ENCODE measurements at regions not wholly inside any gene's neighbourhood (a gene's known extent, or its start where the extent isn't known, plus 50 kb on each side); places are given as distances from the start of the nearest gene placed in this dataset.

DNA sequence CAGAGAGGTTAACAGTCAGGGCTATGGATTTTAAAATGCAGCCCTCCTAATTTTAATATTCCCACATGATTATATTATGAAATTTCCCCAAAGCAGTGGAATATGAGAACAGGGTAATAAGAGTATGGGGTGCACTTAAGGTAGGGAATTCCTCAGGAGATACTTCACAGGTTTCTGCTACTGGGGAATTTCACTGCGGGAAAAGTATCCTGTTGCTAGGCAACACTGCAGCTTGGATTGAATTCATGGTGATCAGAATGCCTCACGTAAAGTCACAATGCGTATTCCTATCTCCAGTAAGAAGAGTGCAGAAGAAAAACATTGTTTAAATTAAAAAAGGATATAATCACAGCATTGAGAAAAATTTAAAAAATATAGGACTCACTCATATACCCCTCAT, 398.1 kb upstream of the RPS6KA3 start:
- TF ChIP-seq, protein P1, sequence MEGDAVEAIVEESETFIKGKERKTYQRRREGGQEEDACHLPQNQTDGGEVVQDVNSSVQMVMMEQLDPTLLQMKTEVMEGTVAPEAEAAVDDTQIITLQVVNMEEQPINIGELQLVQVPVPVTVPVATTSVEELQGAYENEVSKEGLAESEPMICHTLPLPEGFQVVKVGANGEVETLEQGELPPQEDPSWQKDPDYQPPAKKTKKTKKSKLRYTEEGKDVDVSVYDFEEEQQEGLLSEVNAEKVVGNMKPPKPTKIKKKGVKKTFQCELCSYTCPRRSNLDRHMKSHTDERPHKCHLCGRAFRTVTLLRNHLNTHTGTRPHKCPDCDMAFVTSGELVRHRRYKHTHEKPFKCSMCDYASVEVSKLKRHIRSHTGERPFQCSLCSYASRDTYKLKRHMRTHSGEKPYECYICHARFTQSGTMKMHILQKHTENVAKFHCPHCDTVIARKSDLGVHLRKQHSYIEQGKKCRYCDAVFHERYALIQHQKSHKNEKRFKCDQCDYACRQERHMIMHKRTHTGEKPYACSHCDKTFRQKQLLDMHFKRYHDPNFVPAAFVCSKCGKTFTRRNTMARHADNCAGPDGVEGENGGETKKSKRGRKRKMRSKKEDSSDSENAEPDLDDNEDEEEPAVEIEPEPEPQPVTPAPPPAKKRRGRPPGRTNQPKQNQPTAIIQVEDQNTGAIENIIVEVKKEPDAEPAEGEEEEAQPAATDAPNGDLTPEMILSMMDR (IDR thresholded peaks at IDR 0.05): no peak
- no peak for TF ChIP-seq POLR2A (IDR thresholded peaks at IDR 0.05)
- Histone ChIP-seq H3K9me3 (no peaks in the 10 kb centered on the region), H3K27me3 (no peaks in the 10 kb centered on the region), H3K4me1 (no peaks in the 10 kb centered on the region), H3K27ac (no peak overlapping the region), H3K36me3 (no peaks in the 10 kb centered on the region), H3K4me3 (no peak overlapping the region)
- intact Hi-C loops (cut with DNase I; ENCODE audit: low total_unique reads): no loop called here
- DNase-seq: no peak

DNA sequence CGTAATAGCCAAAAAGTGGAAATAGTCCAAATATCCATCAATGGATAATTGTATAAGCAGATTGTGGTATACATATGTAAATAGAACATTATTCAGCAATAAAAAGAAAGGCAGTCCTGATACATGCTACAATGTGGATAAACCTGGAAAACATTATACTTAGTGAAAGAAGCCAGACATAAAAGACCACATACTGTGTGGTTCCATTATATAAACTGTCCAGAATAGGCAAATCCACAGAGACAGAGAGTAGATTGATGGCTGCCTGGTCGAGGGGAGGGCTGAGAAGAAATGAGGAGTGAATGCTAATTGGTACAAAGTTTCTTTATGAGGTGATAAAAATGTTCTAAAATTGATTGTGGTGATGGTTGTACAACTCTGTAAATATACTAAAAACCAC, 397.4 kb upstream of the RPS6KA3 start:
- Histone ChIP-seq H3K27me3 (no peaks in the 10 kb centered on the region), H3K4me3 (no peak overlapping the region), H3K27ac (no peak overlapping the region), H3K9me3 (no peaks in the 10 kb centered on the region), H3K4me1 (no peaks in the 10 kb centered on the region), H3K36me3 (no peaks in the 10 kb centered on the region)
- DNase-seq: no peak
- intact Hi-C loops (cut with DNase I; ENCODE audit: low total_unique reads): no loop called here
- TF ChIP-seq, protein P1 (IDR thresholded peaks at IDR 0.05): no peak
- TF ChIP-seq POLR2A (IDR thresholded peaks at IDR 0.05): no peak

DNA sequence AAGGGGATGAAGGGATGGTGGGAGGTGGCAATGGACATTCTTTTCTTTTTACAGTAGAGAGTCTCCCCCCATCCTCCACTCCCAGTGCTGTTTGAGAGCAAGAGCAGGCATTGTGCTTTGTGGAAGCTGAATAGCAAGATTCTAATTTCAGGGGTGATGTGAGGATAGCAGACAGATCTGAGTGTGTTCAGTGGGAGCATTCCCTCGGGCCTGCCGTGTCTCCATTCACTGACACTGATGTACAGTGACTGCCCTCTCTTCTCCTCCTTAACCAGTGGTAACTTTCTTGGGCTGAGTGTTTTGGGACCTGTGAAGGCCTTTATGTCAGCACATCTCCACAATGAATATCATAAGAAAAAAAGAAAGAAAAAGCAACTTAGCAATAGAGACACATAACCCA, 396.6 kb upstream of the RPS6KA3 start:
- no peaks in the 10 kb centered on the region for H3K27me3 ChIP-seq
- intact Hi-C loops (cut with DNase I; ENCODE audit: low total_unique reads): no loop called here
- H3K27ac ChIP-seq: no peak overlapping the region
- no peaks in the 10 kb centered on the region for H3K9me3 ChIP-seq
- no peaks in the 10 kb centered on the region for H3K36me3 ChIP-seq
- H3K4me1 ChIP-seq: no peaks in the 10 kb centered on the region
- H3K4me3 ChIP-seq: no peak overlapping the region
- DNase-seq: no peak
- TF ChIP-seq, protein P1 (IDR thresholded peaks at IDR 0.05): no peak
- TF ChIP-seq POLR2A (IDR thresholded peaks at IDR 0.05): no peak

DNA sequence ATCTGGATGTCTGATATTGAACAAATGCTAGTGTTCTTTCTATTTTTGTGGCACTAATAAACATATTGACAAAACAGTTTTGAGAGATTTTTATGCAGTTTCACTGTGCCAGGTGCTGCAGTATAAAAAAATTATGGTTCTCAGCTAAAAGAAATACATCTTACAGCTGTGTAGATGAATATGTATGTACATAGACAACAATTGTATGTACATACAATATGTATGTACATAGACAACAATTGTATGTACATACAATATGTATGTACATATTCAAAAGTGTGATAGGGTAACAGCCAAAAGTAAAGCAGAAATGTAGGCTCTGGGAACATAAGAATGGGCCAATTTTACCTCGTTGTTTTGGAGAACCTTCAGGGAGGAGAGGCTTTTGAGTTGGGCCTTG, 390.0 kb upstream of the RPS6KA3 start:
- intact Hi-C loops (cut with DNase I; ENCODE audit: low total_unique reads): no loop called here
- Histone ChIP-seq H3K36me3 (no peaks in the 10 kb centered on the region), H3K27me3 (no peaks in the 10 kb centered on the region), H3K4me3 (no peak overlapping the region), H3K4me1 (no peaks in the 10 kb centered on the region), H3K9me3 (no peaks in the 10 kb centered on the region), H3K27ac (no peak overlapping the region)
- DNase-seq: no peak
- TF ChIP-seq, protein P1 (IDR thresholded peaks at IDR 0.05): no peak
- TF ChIP-seq POLR2A (IDR thresholded peaks at IDR 0.05): no peak

DNA sequence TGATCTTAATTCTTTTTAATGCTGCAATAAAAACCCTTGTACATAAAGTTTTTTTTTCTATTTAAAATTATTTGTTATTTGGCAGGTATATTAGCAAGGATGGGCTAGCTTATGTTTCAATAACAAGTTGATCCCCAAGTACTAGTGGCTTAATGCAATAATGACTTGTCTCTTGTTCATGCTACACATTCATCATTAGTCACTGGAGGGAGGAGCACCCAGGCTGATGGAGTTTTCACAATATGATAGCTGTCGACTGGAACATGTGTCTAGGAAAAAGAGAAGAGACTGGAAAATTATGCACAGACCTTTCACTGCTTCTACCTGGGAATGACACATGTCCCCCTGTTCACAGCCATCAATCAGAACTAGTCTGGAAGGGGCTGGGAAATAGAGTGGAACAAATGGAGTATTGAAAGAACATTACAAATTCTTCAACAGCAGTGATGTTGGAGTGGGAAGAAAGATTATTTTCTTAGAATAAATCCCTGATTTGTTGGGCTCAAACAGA, 387.9 kb upstream of the RPS6KA3 start:
- H3K27me3 ChIP-seq: no peaks in the 10 kb centered on the region
- no peak overlapping the region for H3K4me3 ChIP-seq
- H3K4me1 ChIP-seq: no peaks in the 10 kb centered on the region
- TF ChIP-seq POLR2A (IDR thresholded peaks at IDR 0.05): no peak
- TF ChIP-seq, protein P1 (IDR thresholded peaks at IDR 0.05): no peak
- H3K36me3 ChIP-seq: no peaks in the 10 kb centered on the region
- no peaks in the 10 kb centered on the region for H3K9me3 ChIP-seq
- intact Hi-C loops (cut with DNase I; ENCODE audit: low total_unique reads): no loop called here
- no peak overlapping the region for H3K27ac ChIP-seq
- no peak for DNase-seq
